Peyer's patch (tissue), 4 donors: ENCODE measurements at regions not wholly inside any gene's neighbourhood (a gene's known extent, or its start where the extent isn't known, plus 50 kb on each side); places are given as distances from the start of the nearest gene placed in this dataset.

Experiments
- CTCF ChIP-seq, 6 experiments: fragments of 450-650 bp in 4 of 6; fragments of 200-600 bp in 2 of 6; sonication (generic) in 1 of 6; IDR thresholded peaks; one replicate each; pipeline ENCODE4 v1.5.1; 2017 to 2019; ENCODE audit warnings: antibody characterized with exemption in 6 of 6, mild to moderate bottlenecking in 3 of 6, moderate library complexity in 1 of 6
- POLR2A ChIP-seq, 2 donors: fragments of 450-650 bp; IDR thresholded peaks; one replicate each; pipeline ENCODE4 v1.5.1; 2017; ENCODE audit warnings: antibody characterized with exemption in 2 of 2, mild to moderate bottlenecking in 2 of 2, moderate library complexity in 2 of 2

- no peak for TF ChIP-seq CTCF (IDR thresholded peaks at IDR 0.05)
- TF ChIP-seq POLR2A (IDR thresholded peaks at IDR 0.05), result no peak
Measured at GRCh38 chr10:120741396-120741795, 109.8 kb upstream of the WDR11 start.
